GM12878 (cell line): ENCODE measurements at regions not wholly inside any gene's neighbourhood (a gene's known extent, or its start where the extent isn't known, plus 50 kb on each side); places are given as distances from the start of the nearest gene placed in this dataset.

Experiments used
- ATAC-seq: fragments of 200-7000 bp; cut with Tn5 transposase; 3 replicates; pipeline ENCODE4 v1.9.1; 2020; ENCODE audit warnings: mild to moderate bottlenecking, moderate library complexity
- BruUV-seq: library from RNA; stranded (reverse); fragments of 400-500 nt; replicated peaks from 2 replicates; lab custom pipeline; 2021; lab: Mats Ljungman, UMichigan
- CTCF ChIA-PET: fragments of 300-600 bp; sonication (Branson Sonifier 250); formaldehyde crosslinking; extraction: SDS; loops from one replicate; lab custom pipeline; 2021; ENCODE audit warnings: inconsistent platforms; lab: Yijun Ruan, JAX
- POLR2A ChIA-PET: fragments of 350-600 bp; formaldehyde crosslinking; extraction: SDS; loops from one replicate; lab custom pipeline; 2021; ENCODE audit warnings: inconsistent platforms; lab: Charles Lee
- RAD21 ChIA-PET: fragments of 300-600 bp; sonication (Branson Sonifier 250); formaldehyde crosslinking; loops from one replicate; lab custom pipeline; 2023; ENCODE audit warnings: antibody characterized with exemption; ENCODE audit not compliant: unreplicated experiment; lab: Charles Lee
- SMC1A ChIA-PET: fragments of 300-600 bp; sonication (Branson Sonifier 250); formaldehyde crosslinking; loops from one replicate; lab custom pipeline; 2023; ENCODE audit not compliant: unreplicated experiment, uncharacterized antibody; lab: Charles Lee
- DNase-seq: peaks from one replicate; pipeline ENCODE4 v3.0.0-alpha.2; 2011; ENCODE audit warnings: low read depth, low spot score
- FAIRE-seq: peaks from 3 replicates; lab custom pipeline; 2011; peaks lifted over from hg19 to GRCh38; lab: Jason Lieb, UNC
- H2AFZ ChIP-seq: 2 replicates; pipeline ENCODE4 v1.6.0; 2011; ENCODE audit warnings: low read depth, low read length, control low read depth; ENCODE audit not compliant: control insufficient read depth
- H3K27ac ChIP-seq: 2 replicates; pipeline ENCODE4 v1.5.1; 2011; ENCODE audit warnings: control low read depth; ENCODE audit not compliant: control insufficient read depth, insufficient read depth
- H3K27me3 ChIP-seq, 2 experiments: replicated peaks in 1 of 2; 2 replicates each; pipeline versions ENCODE4 v1.6.0 to v1.6.1; 2011; ENCODE audit warnings: low read length in 1 of 2; ENCODE audit not compliant: control insufficient read depth in 2 of 2, insufficient read depth in 2 of 2
- H3K36me3 ChIP-seq, 2 experiments: 2 replicates each; pipeline ENCODE4 v1.5.1; 2011; ENCODE audit warnings: low read length in 1 of 2; ENCODE audit not compliant: control insufficient read depth in 2 of 2, insufficient read depth in 2 of 2
- H3K4me1 ChIP-seq: 2 replicates; pipeline ENCODE4 v1.6.1; 2011; ENCODE audit warnings: mild to moderate bottlenecking, low read length, moderate library complexity, mixed read lengths; ENCODE audit not compliant: control insufficient read depth, insufficient read depth
- H3K4me2 ChIP-seq: 2 replicates; pipeline ENCODE4 v1.6.0; 2011; ENCODE audit warnings: control low read depth; ENCODE audit not compliant: control insufficient read depth, insufficient read depth
- H3K4me3 ChIP-seq: fragments of 200-600 bp; sonication (generic); 2 replicates; pipeline ENCODE4 v1.5.1; 2016
- H3K79me2 ChIP-seq: 2 replicates; pipeline ENCODE4 v1.6.0; 2011; ENCODE audit warnings: low read length; ENCODE audit not compliant: control insufficient read depth, insufficient read depth
- H3K9ac ChIP-seq: 2 replicates; pipeline ENCODE4 v1.8.0; 2011; ENCODE audit warnings: low read length, control low read depth, mixed read lengths; ENCODE audit not compliant: control insufficient read depth, insufficient read depth
- H3K9me3 ChIP-seq: replicated peaks from 3 replicates; pipeline ENCODE4 v1.5.1; 2011; ENCODE audit warnings: mild to moderate bottlenecking, low read length; ENCODE audit not compliant: control insufficient read depth, insufficient read depth
- H4K20me1 ChIP-seq: 2 replicates; pipeline ENCODE4 v1.6.0; 2011; ENCODE audit not compliant: control insufficient read depth, insufficient read depth
- BCL3 ChIP-seq: IDR thresholded peaks from 2 replicates; pipeline ENCODE4 v1.6.1; 2011; ENCODE audit warnings: borderline replicate concordance, low read depth, mild to moderate bottlenecking, moderate library complexity, low read length; ENCODE audit not compliant: insufficient read depth, poor library complexity, severe bottlenecking
- CREB1 ChIP-seq: IDR thresholded peaks from 2 replicates; pipeline ENCODE4 v1.6.1; 2012; ENCODE audit warnings: low read depth, mild to moderate bottlenecking, inconsistent platforms
- CUX1 ChIP-seq: IDR thresholded peaks from 2 replicates; pipeline ENCODE4 v1.6.1; 2012; ENCODE audit warnings: improper control_type of control experiment, low read depth, low read length; ENCODE audit not compliant: insufficient replicate concordance
- ESRRA ChIP-seq: IDR thresholded peaks from 2 replicates; pipeline ENCODE4 v1.6.1; 2012; ENCODE audit warnings: mild to moderate bottlenecking, low read length, improper control_type of control experiment
- FOS ChIP-seq: IDR thresholded peaks from 3 replicates; pipeline ENCODE4 v1.6.1; 2011; ENCODE audit warnings: borderline replicate concordance; ENCODE audit not compliant: insufficient read length; ENCODE audit errors: extremely low read depth
- KDM1A ChIP-seq: fragments of 200-600 bp; sonication (generic); IDR thresholded peaks from 2 replicates; pipeline ENCODE4 v1.6.1; 2016; ENCODE audit warnings: borderline replicate concordance
- MXI1 ChIP-seq: fragments of 150-350 bp; IDR thresholded peaks from 2 replicates; pipeline ENCODE4 v1.6.1; 2011; ENCODE audit warnings: low read depth, mild to moderate bottlenecking, inconsistent platforms, low read length, improper control_type of control experiment
- NKRF ChIP-seq: fragments of 450-650 bp; conservative IDR thresholded peaks from 2 replicates; pipeline ENCODE4 v1.6.1; 2017; ENCODE audit warnings: mild to moderate bottlenecking, moderate library complexity
- SMARCA5 ChIP-seq: fragments of 450-650 bp; IDR thresholded peaks from 2 replicates; pipeline ENCODE4 v1.6.1; 2017; ENCODE audit warnings: mild to moderate bottlenecking
- SREBF2 ChIP-seq: IDR thresholded peaks from 2 replicates; pipeline ENCODE4 v1.6.1; 2012; ENCODE audit warnings: mild to moderate bottlenecking, low read length
- YY1 ChIP-seq: IDR thresholded peaks from 2 replicates; pipeline ENCODE4 v1.6.1; 2011; ENCODE audit warnings: low read depth, mild to moderate bottlenecking, low read length
- ZBTB4 ChIP-seq: fragments of 450-650 bp; formaldehyde crosslinking; IDR thresholded peaks from 2 replicates; pipeline ENCODE4 v1.4.0; 2022; ENCODE audit warnings: mild to moderate bottlenecking, moderate library complexity
- ZZZ3 ChIP-seq: IDR thresholded peaks from 2 replicates; pipeline ENCODE4 v1.6.1; 2011; ENCODE audit warnings: low read depth; ENCODE audit not compliant: control insufficient read depth, insufficient read length
- WGBS: methylation state at CpG from one replicate; pipeline ENCODE4 v1.1.6; 2016; ENCODE audit warnings: low lambda C conversion rate; ENCODE audit not compliant: insufficient replicate concordance, insufficient coverage; ENCODE audit errors: missing lambda C conversion rate; 5-methylcytosine and 5-hydroxymethylcytosine counted together
- in situ Hi-C: fragments of 300-500 bp; cut with MboI; formaldehyde crosslinking; loops from 9 replicates; pipeline ENCODE4 v1.14.3; 2018; ENCODE audit warnings: mixed read lengths
- intact Hi-C: fragments of 100-400 bp; cut with micrococcal nuclease; formaldehyde crosslinking; loops from one replicate; pipeline ENCODE4 v1.14.2; 2022; ENCODE audit not compliant: unreplicated experiment

- ATAC-seq (no peak), FAIRE-seq (no peak), DNase-seq (no peak)
- no peaks in the 10 kb centered on the region for H3K9me3 ChIP-seq
- H3K4me2 ChIP-seq: no peak overlapping the region
- in situ Hi-C loops (no loop called here), intact Hi-C loops (no loop called here)
- POLR2A ChIA-PET: no interaction called here
- WGBS: 48% methylated on average over 2 of the region's 2 CpGs
- H3K9ac ChIP-seq: no peak overlapping the region
- H3K36me3 ChIP-seq: no peaks in the 10 kb centered on the region
- no peak overlapping the region for H3K4me3 ChIP-seq
- BruUV-seq: no TSS peak
- H3K4me1 ChIP-seq: no peaks in the 10 kb centered on the region
- no peaks in the 10 kb centered on the region for H3K27me3 ChIP-seq
- no peak overlapping the region for H3K27ac ChIP-seq
- SMC1A ChIA-PET: no interaction called here
- H4K20me1 ChIP-seq: no peaks in the 10 kb centered on the region
- no peak overlapping the region for H2AFZ ChIP-seq
- RAD21 ChIA-PET: no interaction called here
- CTCF ChIA-PET: no interaction called here
- no peaks in the 10 kb centered on the region for H3K79me2 ChIP-seq
- TF ChIP-seq ZBTB4 (CRISPR knock-in tag) (no peak), NKRF (no peak), CUX1 (no peak), CREB1 (no peak), SREBF2 (no peak), FOS (no peak), YY1 (no peak), ESRRA (no peak), ZZZ3 (no peak), SMARCA5 (no peak), KDM1A (no peak), MXI1 (no peak), BCL3 (no peak)
Observed at GRCh38 chr7:19417231-19417630, 272.0 kb upstream of the FERD3L start.
